ENCODE measurements at regions not wholly inside any gene's neighbourhood (a gene's known extent, or its start where the extent isn't known, plus 50 kb on each side); places are given as distances from the start of the nearest gene placed in this dataset.

GRCh38 chr5:125505115-125505514 is 758.7 kb upstream of the ZNF608 start:
- Histone ChIP-seq H3K36me3 (no peaks in the 10 kb centered on the region), H3K4me3 (ENCODE audit: low read depth, low read length) (no peak overlapping the region), H3K27ac (no peak overlapping the region), H3K27me3 (ENCODE audit: insufficient read depth, low read depth, severe bottlenecking) (no peaks in the 10 kb centered on the region), H3K9me3 (ENCODE audit: severe bottlenecking) (no peaks in the 10 kb centered on the region)
- DNase-seq = no peak
- TF ChIP-seq, protein P1, sequence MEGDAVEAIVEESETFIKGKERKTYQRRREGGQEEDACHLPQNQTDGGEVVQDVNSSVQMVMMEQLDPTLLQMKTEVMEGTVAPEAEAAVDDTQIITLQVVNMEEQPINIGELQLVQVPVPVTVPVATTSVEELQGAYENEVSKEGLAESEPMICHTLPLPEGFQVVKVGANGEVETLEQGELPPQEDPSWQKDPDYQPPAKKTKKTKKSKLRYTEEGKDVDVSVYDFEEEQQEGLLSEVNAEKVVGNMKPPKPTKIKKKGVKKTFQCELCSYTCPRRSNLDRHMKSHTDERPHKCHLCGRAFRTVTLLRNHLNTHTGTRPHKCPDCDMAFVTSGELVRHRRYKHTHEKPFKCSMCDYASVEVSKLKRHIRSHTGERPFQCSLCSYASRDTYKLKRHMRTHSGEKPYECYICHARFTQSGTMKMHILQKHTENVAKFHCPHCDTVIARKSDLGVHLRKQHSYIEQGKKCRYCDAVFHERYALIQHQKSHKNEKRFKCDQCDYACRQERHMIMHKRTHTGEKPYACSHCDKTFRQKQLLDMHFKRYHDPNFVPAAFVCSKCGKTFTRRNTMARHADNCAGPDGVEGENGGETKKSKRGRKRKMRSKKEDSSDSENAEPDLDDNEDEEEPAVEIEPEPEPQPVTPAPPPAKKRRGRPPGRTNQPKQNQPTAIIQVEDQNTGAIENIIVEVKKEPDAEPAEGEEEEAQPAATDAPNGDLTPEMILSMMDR (IDR thresholded peaks at IDR 0.05; ENCODE audit: low read depth, low read length) = no peak

GRCh38 chr5:125506124-125506523 is 759.7 kb upstream of the ZNF608 start:
- Histone ChIP-seq H3K36me3 (no peaks in the 10 kb centered on the region), H3K4me3 (ENCODE audit: low read depth, low read length) (no peak overlapping the region), H3K27me3 (ENCODE audit: insufficient read depth, low read depth, severe bottlenecking) (no peaks in the 10 kb centered on the region), H3K9me3 (ENCODE audit: severe bottlenecking) (no peaks in the 10 kb centered on the region), H3K27ac (no peak overlapping the region)
- DNase-seq = no peak
- TF ChIP-seq, protein P1 (IDR thresholded peaks at IDR 0.05; ENCODE audit: low read depth, low read length) = no peak

DNA sequence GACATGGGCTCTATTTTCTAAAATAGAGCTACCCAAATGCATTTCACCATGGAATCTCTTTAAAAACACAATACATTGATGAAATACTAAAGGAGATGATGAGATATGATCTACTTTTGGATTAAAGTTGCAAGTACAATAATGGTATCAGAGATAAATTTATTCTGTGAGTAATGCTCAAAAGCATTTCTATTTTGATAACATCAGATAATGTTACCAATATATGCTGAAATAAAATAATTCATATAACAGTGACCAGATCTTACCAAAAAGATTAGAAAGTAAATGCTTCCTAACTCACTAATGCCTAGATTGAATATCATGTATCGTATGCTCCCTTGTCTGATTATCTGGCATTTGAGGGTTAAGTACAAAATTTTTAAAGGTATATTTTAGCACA is 761.8 kb upstream of the ZNF608 start:
- no peaks in the 10 kb centered on the region for H3K9me3 ChIP-seq (ENCODE audit: severe bottlenecking)
- no peak overlapping the region for H3K27ac ChIP-seq
- DNase-seq = no peak
- TF ChIP-seq, protein P1 (IDR thresholded peaks at IDR 0.05; ENCODE audit: low read depth, low read length) = no peak
- H3K27me3 ChIP-seq (ENCODE audit: insufficient read depth, low read depth, severe bottlenecking) = no peaks in the 10 kb centered on the region
- H3K36me3 ChIP-seq = no peaks in the 10 kb centered on the region
- no peak overlapping the region for H3K4me3 ChIP-seq (ENCODE audit: low read depth, low read length)

GRCh38 chr5:125510651-125511050 is 764.2 kb upstream of the ZNF608 start:
- TF ChIP-seq, protein P1 (IDR thresholded peaks at IDR 0.05; ENCODE audit: low read depth, low read length) = no peak
- Histone ChIP-seq H3K36me3 (no peaks in the 10 kb centered on the region), H3K9me3 (ENCODE audit: severe bottlenecking) (peaks cover 3% of the 10 kb centered on the region), H3K4me3 (ENCODE audit: low read depth, low read length) (no peak overlapping the region), H3K27me3 (ENCODE audit: insufficient read depth, low read depth, severe bottlenecking) (no peaks in the 10 kb centered on the region), H3K27ac (no peak overlapping the region)
- no peak for DNase-seq

DNA sequence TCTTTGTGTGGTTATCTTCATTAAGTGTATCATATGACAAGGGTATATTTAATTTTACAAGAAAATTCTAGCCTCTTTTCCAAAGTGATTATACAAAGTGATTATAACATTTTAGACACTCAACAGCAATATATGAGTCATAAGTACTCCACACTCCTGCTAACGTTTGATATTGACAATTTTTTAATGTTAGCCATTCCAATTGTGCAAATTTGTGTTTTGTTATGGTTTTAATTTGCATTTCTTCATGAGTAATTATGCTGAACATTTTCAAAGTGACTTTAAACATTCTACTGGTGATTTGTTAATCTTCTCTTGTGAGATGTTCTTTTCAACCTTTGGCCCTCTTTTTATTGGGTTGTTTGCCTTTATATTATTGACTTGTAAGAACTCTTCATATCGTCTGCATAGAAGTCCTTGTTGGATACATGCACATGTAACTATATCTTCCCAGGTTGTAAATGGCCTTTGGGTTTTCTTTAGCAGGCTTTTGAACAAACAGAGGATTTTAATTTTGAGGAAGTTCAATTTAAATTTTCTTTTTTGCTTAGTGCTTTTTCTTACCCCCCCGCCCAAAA is 771.6 kb upstream of the ZNF608 start:
- DNase-seq = no peak
- no peak overlapping the region for H3K4me3 ChIP-seq (ENCODE audit: low read depth, low read length)
- peaks cover 3% of the 10 kb centered on the region for H3K9me3 ChIP-seq (ENCODE audit: severe bottlenecking)
- H3K36me3 ChIP-seq = no peaks in the 10 kb centered on the region
- TF ChIP-seq, protein P1 (IDR thresholded peaks at IDR 0.05; ENCODE audit: low read depth, low read length) = no peak
- no peak overlapping the region for H3K27ac ChIP-seq
- H3K27me3 ChIP-seq (ENCODE audit: insufficient read depth, low read depth, severe bottlenecking) = no peaks in the 10 kb centered on the region

- Histone ChIP-seq H3K4me3 (ENCODE audit: low read depth, low read length) (no peak overlapping the region), H3K27ac (no peak overlapping the region), H3K27me3 (ENCODE audit: insufficient read depth, low read depth, severe bottlenecking) (no peaks in the 10 kb centered on the region), H3K9me3 (ENCODE audit: severe bottlenecking) (no peaks in the 10 kb centered on the region), H3K36me3 (no peaks in the 10 kb centered on the region)
- no peak for DNase-seq
- TF ChIP-seq, protein P1 (IDR thresholded peaks at IDR 0.05; ENCODE audit: low read depth, low read length) = no peak
Observed at GRCh38 chr5:125521289-125521688, 774.9 kb upstream of the ZNF608 start.

Data from WERI-Rb-1 (cell line).